Fibroblast of villous mesenchyme (primary cell): ENCODE measurements at regions not wholly inside any gene's neighbourhood (a gene's known extent, or its start where the extent isn't known, plus 50 kb on each side); places are given as distances from the start of the nearest gene placed in this dataset.

Experiments used
- DNase-seq: peaks from one replicate; pipeline ENCODE4 v3.0.0-alpha.2; 2010; ENCODE audit warnings: low read depth
- H3K4me3 ChIP-seq: 2 replicates; pipeline ENCODE4 v1.5.1; 2011; ENCODE audit warnings: low read depth, mild to moderate bottlenecking, low read length
- CTCF ChIP-seq: IDR thresholded peaks from 2 replicates; pipeline ENCODE4 v1.5.1; 2012; ENCODE audit warnings: low read depth, mild to moderate bottlenecking, low read length; ENCODE audit not compliant: insufficient read depth

GRCh38 chr3:94379264-94379663, 316.4 kb downstream of the NSUN3 start:
- DNase-seq: no peak
- TF ChIP-seq CTCF: no peak
- H3K4me3 ChIP-seq: no peak overlapping the region

GRCh38 chr3:94394885-94395284, 332.0 kb downstream of the NSUN3 start:
- TF ChIP-seq CTCF: no peak
- DNase-seq: no peak
- H3K4me3 ChIP-seq: no peak overlapping the region

DNA sequence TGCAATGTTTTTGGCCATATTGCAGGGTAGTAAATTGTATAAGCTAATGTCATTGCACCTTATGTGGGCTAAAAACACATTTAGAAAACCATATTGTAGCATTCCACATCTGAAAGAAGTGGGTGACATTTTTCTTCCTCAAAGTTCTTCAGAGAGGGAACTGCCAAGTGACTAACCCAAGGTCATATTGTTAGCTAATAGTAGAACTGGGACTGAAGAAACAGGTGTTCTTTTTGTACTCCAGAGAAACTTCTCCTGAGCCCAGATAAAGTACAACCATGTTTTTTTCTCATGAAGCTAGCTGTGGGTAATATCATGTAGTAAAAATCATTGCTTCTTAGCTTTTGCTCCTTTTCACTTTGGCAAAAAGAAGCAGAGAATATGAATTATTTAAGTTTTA, 333.0 kb downstream of the NSUN3 start:
- TF ChIP-seq CTCF: no peak
- no peak overlapping the region for H3K4me3 ChIP-seq
- DNase-seq: no peak

GRCh38 chr3:94398036-94398435, 335.2 kb downstream of the NSUN3 start:
- no peak overlapping the region for H3K4me3 ChIP-seq
- DNase-seq: no peak
- TF ChIP-seq CTCF: no peak

DNA sequence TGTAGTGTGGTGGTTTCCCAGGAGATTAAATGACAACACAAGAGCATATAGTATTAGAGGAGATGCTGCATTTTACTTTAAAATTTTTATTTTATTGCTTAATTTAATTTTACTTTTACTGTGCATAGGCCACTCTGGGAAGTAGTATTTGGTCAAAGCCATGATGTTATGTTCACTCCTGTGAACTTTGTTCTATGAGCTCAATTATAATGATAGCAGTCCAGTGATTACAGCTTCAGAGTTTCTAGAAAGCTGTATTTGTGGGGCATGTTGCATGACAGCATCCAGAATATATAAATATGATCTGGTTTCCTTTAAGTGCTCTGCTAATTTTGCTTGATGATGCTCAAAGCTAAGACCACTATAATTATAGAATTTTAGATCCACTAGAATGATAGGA, 338.6 kb downstream of the NSUN3 start:
- DNase-seq: no peak
- no peak for TF ChIP-seq CTCF
- no peak overlapping the region for H3K4me3 ChIP-seq

GRCh38 chr3:94402126-94402525, 339.3 kb downstream of the NSUN3 start:
- no peak for DNase-seq
- H3K4me3 ChIP-seq: no peak overlapping the region

More at GRCh38 chr3:94402126-94402525, 339.3 kb downstream of the NSUN3 start:
- TF ChIP-seq CTCF: no peak
